Peyer's patch (tissue), 4 donors: ENCODE measurements at regions not wholly inside any gene's neighbourhood (a gene's known extent, or its start where the extent isn't known, plus 50 kb on each side); places are given as distances from the start of the nearest gene placed in this dataset.

Experiments used
- DNase-seq, 3 donors: peaks; one replicate each; pipeline ENCODE4 v3.0.0-alpha.2; 2017 to 2019
- H3K27ac ChIP-seq, 4 donors: fragments of 200-600 bp; sonication (generic); one replicate each; pipeline ENCODE4 v1.5.1; 2016 to 2019
- H3K27me3 ChIP-seq, 2 donors: fragments of 200-600 bp; sonication (generic); one replicate each; pipeline ENCODE4 v1.5.1; 2019
- H3K36me3 ChIP-seq, 3 donors: fragments of 200-600 bp; sonication (generic); one replicate each; pipeline ENCODE4 v1.5.1; 2016 to 2019
- H3K4me1 ChIP-seq, 4 donors: fragments of 200-600 bp; sonication (generic); one replicate each; pipeline ENCODE4 v1.5.1; 2016 to 2019
- H3K4me3 ChIP-seq, 4 donors: fragments of 200-600 bp; sonication (generic); 1 replicate in 3 of 4; 2 replicates in 1 of 4; pipeline ENCODE4 v1.5.1; 2016 to 2019; ENCODE audit warnings: mild to moderate bottlenecking in 1 of 4
- H3K9me3 ChIP-seq, 4 donors: fragments of 200-600 bp; sonication (generic); one replicate each; pipeline ENCODE4 v1.5.1; 2016 to 2019; ENCODE audit warnings: mild to moderate bottlenecking in 1 of 4
- CTCF ChIP-seq, 6 experiments: fragments of 450-650 bp in 4 of 6; fragments of 200-600 bp in 2 of 6; sonication (generic) in 1 of 6; IDR thresholded peaks; one replicate each; pipeline ENCODE4 v1.5.1; 2017 to 2019; ENCODE audit warnings: antibody characterized with exemption in 6 of 6, mild to moderate bottlenecking in 3 of 6, moderate library complexity in 1 of 6
- POLR2A ChIP-seq, 2 donors: fragments of 450-650 bp; IDR thresholded peaks; one replicate each; pipeline ENCODE4 v1.5.1; 2017; ENCODE audit warnings: antibody characterized with exemption in 2 of 2, mild to moderate bottlenecking in 2 of 2, moderate library complexity in 2 of 2

- no peak overlapping the region for H3K27ac ChIP-seq
- TF ChIP-seq CTCF (IDR thresholded peaks at IDR 0.05) (no peak), POLR2A (IDR thresholded peaks at IDR 0.05) (no peak)
- no peaks in the 10 kb centered on the region for H3K9me3 ChIP-seq
- H3K36me3 ChIP-seq: no peaks in the 10 kb centered on the region
- H3K4me3 ChIP-seq: no peak overlapping the region
- no peaks in the 10 kb centered on the region for H3K4me1 ChIP-seq
- H3K27me3 ChIP-seq: no peaks in the 10 kb centered on the region
- no peak for DNase-seq
Observed at GRCh38 chr6:165220045-165220444, 89.4 kb downstream of the C6orf118 start.

GRCh38 chr6:165219629-165220028 is 89.8 kb downstream of the C6orf118 start:
- Histone ChIP-seq H3K27me3 (no peaks in the 10 kb centered on the region), H3K4me1 (no peaks in the 10 kb centered on the region), H3K27ac (no peak overlapping the region), H3K4me3 (no peak overlapping the region), H3K9me3 (no peaks in the 10 kb centered on the region), H3K36me3 (no peaks in the 10 kb centered on the region)
- no peak for TF ChIP-seq CTCF (IDR thresholded peaks at IDR 0.05)
- no peak for TF ChIP-seq POLR2A (IDR thresholded peaks at IDR 0.05)
- no peak for DNase-seq

GRCh38 chr6:165218829-165219228 is 90.6 kb downstream of the C6orf118 start:
- no peak for DNase-seq
- H3K27ac ChIP-seq: no peak overlapping the region
- TF ChIP-seq POLR2A (IDR thresholded peaks at IDR 0.05): no peak
- no peak for TF ChIP-seq CTCF (IDR thresholded peaks at IDR 0.05)
- no peaks in the 10 kb centered on the region for H3K9me3 ChIP-seq
- no peak overlapping the region for H3K4me3 ChIP-seq
- H3K27me3 ChIP-seq: no peaks in the 10 kb centered on the region
- H3K36me3 ChIP-seq: no peaks in the 10 kb centered on the region
- H3K4me1 ChIP-seq: no peaks in the 10 kb centered on the region

- Histone ChIP-seq H3K4me3 (no peak overlapping the region), H3K4me1 (no peaks in the 10 kb centered on the region), H3K27me3 (no peaks in the 10 kb centered on the region), H3K9me3 (no peaks in the 10 kb centered on the region), H3K27ac (no peak overlapping the region), H3K36me3 (no peaks in the 10 kb centered on the region)
- no peak for TF ChIP-seq POLR2A (IDR thresholded peaks at IDR 0.05)
- TF ChIP-seq CTCF (IDR thresholded peaks at IDR 0.05): no peak
- no peak for DNase-seq
Observed at GRCh38 chr6:165206798-165207197, 102.6 kb downstream of the C6orf118 start.

- DNase-seq: no peak
- H3K4me1 ChIP-seq: no peaks in the 10 kb centered on the region
- no peaks in the 10 kb centered on the region for H3K27me3 ChIP-seq
- H3K27ac ChIP-seq: no peak overlapping the region
- H3K9me3 ChIP-seq: no peaks in the 10 kb centered on the region
- H3K4me3 ChIP-seq: no peak overlapping the region
- no peaks in the 10 kb centered on the region for H3K36me3 ChIP-seq
- TF ChIP-seq POLR2A (IDR thresholded peaks at IDR 0.05) (no peak), CTCF (IDR thresholded peaks at IDR 0.05) (no peak)
Observed at GRCh38 chr6:165205632-165206031, 103.8 kb downstream of the C6orf118 start.
